OCI-LY1 (cell line): ENCODE measurements at regions not wholly inside any gene's neighbourhood (a gene's known extent, or its start where the extent isn't known, plus 50 kb on each side); places are given as distances from the start of the nearest gene placed in this dataset.

ENCODE experiments used
- H2AFZ ChIP-seq: fragments of 200-600 bp; sonication (generic), shearing (Covaris generic); 2 replicates; pipeline ENCODE4 v1.6.0; 2014; ENCODE audit warnings: antibody characterized with exemption, mild to moderate bottlenecking, low read length
- H3F3A ChIP-seq: fragments of 200-600 bp; sonication (generic), shearing (Covaris generic); 2 replicates; pipeline ENCODE4 v1.6.0; 2014; ENCODE audit warnings: mild to moderate bottlenecking, antibody characterized with exemption, low read length, moderate library complexity; ENCODE audit not compliant: insufficient read depth
- H3K27ac ChIP-seq: fragments of 200-600 bp; sonication (generic); 2 replicates; pipeline ENCODE4 v1.5.1; 2014; ENCODE audit warnings: low read length, mixed run types, mild to moderate bottlenecking, low read depth; ENCODE audit not compliant: poor library complexity, severe bottlenecking
- H3K27me3 ChIP-seq: fragments of 200-600 bp; sonication (generic); 2 replicates; pipeline ENCODE4 v1.6.0; 2014; ENCODE audit warnings: antibody characterized with exemption, mild to moderate bottlenecking, low read length, moderate library complexity; ENCODE audit not compliant: insufficient read depth
- H3K36me3 ChIP-seq: fragments of 200-600 bp; sonication (generic); 2 replicates; pipeline ENCODE4 v1.6.1; 2014; ENCODE audit warnings: mild to moderate bottlenecking, antibody characterized with exemption, low read length, moderate library complexity, mixed read lengths; ENCODE audit not compliant: insufficient read depth
- H3K4me1 ChIP-seq: fragments of 200-600 bp; sonication (generic); 2 replicates; pipeline ENCODE4 v1.5.1; 2014; ENCODE audit warnings: mild to moderate bottlenecking, low read length, moderate library complexity; ENCODE audit not compliant: insufficient read depth, severe bottlenecking
- H3K4me2 ChIP-seq: fragments of 200-600 bp; sonication (generic), shearing (Covaris generic); 2 replicates; pipeline ENCODE4 v1.6.1; 2014; ENCODE audit warnings: low read length
- H3K4me3 ChIP-seq: fragments of 200-600 bp; sonication (generic); 2 replicates; pipeline ENCODE4 v1.5.1; 2014; ENCODE audit warnings: low read length, low read depth, mild to moderate bottlenecking, mixed read lengths; ENCODE audit not compliant: poor library complexity, severe bottlenecking
- H3K79me2 ChIP-seq: fragments of 200-600 bp; shearing (Covaris generic); 2 replicates; pipeline ENCODE4 v1.6.1; 2016; ENCODE audit warnings: mixed run types, low read length, mixed read lengths; ENCODE audit not compliant: insufficient read depth
- H3K9ac ChIP-seq: fragments of 200-600 bp; sonication (generic), shearing (Covaris generic); 2 replicates; pipeline ENCODE4 v1.6.1; 2014; ENCODE audit warnings: mild to moderate bottlenecking, low read length, mixed read lengths
- H3K9me2 ChIP-seq: fragments of 200-600 bp; sonication (generic), shearing (Covaris generic); 2 replicates; pipeline ENCODE4 v1.6.1; 2014; ENCODE audit warnings: low read depth, mild to moderate bottlenecking, low read length, mixed read lengths
- H3K9me3 ChIP-seq: fragments of 200-600 bp; shearing (Covaris generic); 2 replicates; pipeline ENCODE4 v1.6.1; 2014; ENCODE audit warnings: low read length, mixed read lengths
- H4K20me1 ChIP-seq: fragments of 200-600 bp; sonication (generic), shearing (Covaris generic); 2 replicates; pipeline ENCODE4 v1.6.0; 2016; ENCODE audit warnings: mild to moderate bottlenecking, low read length; ENCODE audit not compliant: insufficient read depth
- EZH2 ChIP-seq: fragments of 200-600 bp; sonication (generic), shearing (Covaris generic); IDR thresholded peaks from 2 replicates; pipeline ENCODE4 v1.8.0; 2017; ENCODE audit warnings: borderline replicate concordance, mixed run types, mild to moderate bottlenecking, antibody characterized with exemption, low read length, moderate library complexity, mixed read lengths
- TF ChIP-seq, protein P1 (sequence below): fragments of 200-600 bp; sonication (generic), shearing (Covaris generic); IDR thresholded peaks from 2 replicates; pipeline ENCODE4 v1.5.1; 2017; ENCODE audit warnings: mild to moderate bottlenecking, antibody characterized with exemption, low read length, moderate library complexity, mixed read lengths

- no peak overlapping the region for H3K4me2 ChIP-seq
- H3F3A ChIP-seq, result no peaks in the 10 kb centered on the region
- no peak overlapping the region for H3K27ac ChIP-seq
- TF ChIP-seq, protein P1, sequence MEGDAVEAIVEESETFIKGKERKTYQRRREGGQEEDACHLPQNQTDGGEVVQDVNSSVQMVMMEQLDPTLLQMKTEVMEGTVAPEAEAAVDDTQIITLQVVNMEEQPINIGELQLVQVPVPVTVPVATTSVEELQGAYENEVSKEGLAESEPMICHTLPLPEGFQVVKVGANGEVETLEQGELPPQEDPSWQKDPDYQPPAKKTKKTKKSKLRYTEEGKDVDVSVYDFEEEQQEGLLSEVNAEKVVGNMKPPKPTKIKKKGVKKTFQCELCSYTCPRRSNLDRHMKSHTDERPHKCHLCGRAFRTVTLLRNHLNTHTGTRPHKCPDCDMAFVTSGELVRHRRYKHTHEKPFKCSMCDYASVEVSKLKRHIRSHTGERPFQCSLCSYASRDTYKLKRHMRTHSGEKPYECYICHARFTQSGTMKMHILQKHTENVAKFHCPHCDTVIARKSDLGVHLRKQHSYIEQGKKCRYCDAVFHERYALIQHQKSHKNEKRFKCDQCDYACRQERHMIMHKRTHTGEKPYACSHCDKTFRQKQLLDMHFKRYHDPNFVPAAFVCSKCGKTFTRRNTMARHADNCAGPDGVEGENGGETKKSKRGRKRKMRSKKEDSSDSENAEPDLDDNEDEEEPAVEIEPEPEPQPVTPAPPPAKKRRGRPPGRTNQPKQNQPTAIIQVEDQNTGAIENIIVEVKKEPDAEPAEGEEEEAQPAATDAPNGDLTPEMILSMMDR, result no peak
- TF ChIP-seq EZH2, result no peak
- no peaks in the 10 kb centered on the region for H4K20me1 ChIP-seq
- no peak overlapping the region for H3K9ac ChIP-seq
- H3K9me3 ChIP-seq, result no peaks in the 10 kb centered on the region
- no peaks in the 10 kb centered on the region for H3K9me2 ChIP-seq
- no peak overlapping the region for H2AFZ ChIP-seq
- H3K79me2 ChIP-seq, result no peaks in the 10 kb centered on the region
- no peak overlapping the region for H3K4me3 ChIP-seq
- H3K4me1 ChIP-seq, result no peaks in the 10 kb centered on the region
- no peaks in the 10 kb centered on the region for H3K36me3 ChIP-seq
- H3K27me3 ChIP-seq, result no peaks in the 10 kb centered on the region
Measured at GRCh38 chr7:153324094-153324493, 564.5 kb downstream of the ACTR3B start.

GRCh38 chr7:153327683-153328082 is 568.1 kb downstream of the ACTR3B start:
- no peaks in the 10 kb centered on the region for H3K36me3 ChIP-seq
- no peaks in the 10 kb centered on the region for H3K27me3 ChIP-seq
- TF ChIP-seq, protein P1, result no peak
- TF ChIP-seq EZH2, result no peak
- H3F3A ChIP-seq, result no peaks in the 10 kb centered on the region
- H3K9ac ChIP-seq, result no peak overlapping the region
- H3K4me1 ChIP-seq, result no peaks in the 10 kb centered on the region
- H2AFZ ChIP-seq, result no peak overlapping the region
- H3K4me3 ChIP-seq, result no peak overlapping the region
- no peaks in the 10 kb centered on the region for H3K9me2 ChIP-seq
- no peaks in the 10 kb centered on the region for H3K79me2 ChIP-seq
- no peak overlapping the region for H3K4me2 ChIP-seq
- no peak overlapping the region for H3K27ac ChIP-seq
- H4K20me1 ChIP-seq, result no peaks in the 10 kb centered on the region
- H3K9me3 ChIP-seq, result no peaks in the 10 kb centered on the region

GRCh38 chr7:153331427-153331826 is 571.9 kb downstream of the ACTR3B start:
- Histone ChIP-seq H3K36me3 (no peaks in the 10 kb centered on the region), H3K9me2 (no peaks in the 10 kb centered on the region), H2AFZ (no peak overlapping the region), H3K79me2 (no peaks in the 10 kb centered on the region), H3K4me1 (no peaks in the 10 kb centered on the region), H3K4me2 (no peak overlapping the region), H3K27ac (no peak overlapping the region), H3F3A (no peaks in the 10 kb centered on the region), H4K20me1 (no peaks in the 10 kb centered on the region), H3K27me3 (no peaks in the 10 kb centered on the region), H3K4me3 (no peak overlapping the region), H3K9ac (no peak overlapping the region), H3K9me3 (no peaks in the 10 kb centered on the region)
- no peak for TF ChIP-seq EZH2
- TF ChIP-seq, protein P1, result no peak
